Thoracic aorta (tissue), 2 donors: ENCODE measurements at regions not wholly inside any gene's neighbourhood (a gene's known extent, or its start where the extent isn't known, plus 50 kb on each side); places are given as distances from the start of the nearest gene placed in this dataset.

Experiments
- ATAC-seq: fragments of 150-250 bp; one replicate; pipeline ENCODE4 v1.8.0; 2017; ENCODE audit warnings: low read depth; ENCODE audit not compliant: insufficient number of reproducible peaks, low FRiP score
- DNase-seq: peaks from one replicate; pipeline ENCODE4 v3.0.0-alpha.2; 2020; ENCODE audit warnings: low spot score
- H3K27ac ChIP-seq, 2 donors: fragments of 200-600 bp; sonication (generic); 1 replicate in 1 of 2; 2 replicates in 1 of 2; pipeline ENCODE4 v1.5.1; 2016; ENCODE audit warnings: mild to moderate bottlenecking in 2 of 2, moderate library complexity in 2 of 2
- H3K27me3 ChIP-seq: fragments of 200-600 bp; sonication (generic); replicated peaks from 2 replicates; pipeline ENCODE4 v1.6.0; 2016; ENCODE audit warnings: mild to moderate bottlenecking; ENCODE audit not compliant: insufficient read depth
- H3K36me3 ChIP-seq: fragments of 200-600 bp; sonication (generic); one replicate; pipeline ENCODE4 v1.5.1; 2016
- H3K4me1 ChIP-seq, 2 donors: fragments of 200-600 bp; sonication (generic); 1 replicate in 1 of 2; 2 replicates in 1 of 2; pipeline versions ENCODE4 v1.5.1 to v1.6.0; 2016; ENCODE audit warnings: low read depth in 2 of 2, mild to moderate bottlenecking in 1 of 2; ENCODE audit not compliant: control insufficient read depth in 1 of 2
- H3K4me3 ChIP-seq: fragments of 200-600 bp; sonication (generic); 2 replicates; pipeline ENCODE4 v1.5.1; 2016; ENCODE audit warnings: mild to moderate bottlenecking
- H3K9me3 ChIP-seq: fragments of 200-600 bp; sonication (generic); 2 replicates; pipeline ENCODE4 v1.5.1; 2016
- CTCF ChIP-seq: fragments of 200-600 bp; sonication (generic); IDR thresholded peaks from one replicate; pipeline ENCODE4 v1.5.1; 2019; ENCODE audit warnings: antibody characterized with exemption

DNA sequence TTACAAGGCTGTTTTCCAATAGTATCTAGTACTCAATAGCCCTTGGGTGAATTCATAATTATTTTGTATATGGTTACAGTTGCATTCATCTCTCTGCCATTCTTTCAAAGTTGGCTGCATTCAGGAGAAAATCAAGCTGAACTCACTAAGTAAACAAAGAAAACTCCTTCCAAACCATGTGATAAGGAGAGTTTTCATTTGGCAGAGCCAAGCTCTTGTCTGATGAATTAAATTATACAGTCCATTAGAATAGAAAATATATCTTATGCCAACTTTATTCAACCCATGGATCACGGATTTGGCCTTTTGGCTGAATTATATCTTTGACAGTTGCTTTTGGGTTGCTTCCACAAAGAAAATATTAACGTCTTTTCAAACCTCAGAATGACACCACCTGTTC, 272.3 kb upstream of the ROBO1 start:
- Histone ChIP-seq H3K9me3 (no peaks in the 10 kb centered on the region), H3K4me1 (no peaks in the 10 kb centered on the region), H3K4me3 (no peak overlapping the region), H3K36me3 (no peaks in the 10 kb centered on the region), H3K27ac (no peak overlapping the region), H3K27me3 (no peaks in the 10 kb centered on the region)
- DNase-seq (no peak), ATAC-seq (no peak)
- no peak for TF ChIP-seq CTCF

DNA sequence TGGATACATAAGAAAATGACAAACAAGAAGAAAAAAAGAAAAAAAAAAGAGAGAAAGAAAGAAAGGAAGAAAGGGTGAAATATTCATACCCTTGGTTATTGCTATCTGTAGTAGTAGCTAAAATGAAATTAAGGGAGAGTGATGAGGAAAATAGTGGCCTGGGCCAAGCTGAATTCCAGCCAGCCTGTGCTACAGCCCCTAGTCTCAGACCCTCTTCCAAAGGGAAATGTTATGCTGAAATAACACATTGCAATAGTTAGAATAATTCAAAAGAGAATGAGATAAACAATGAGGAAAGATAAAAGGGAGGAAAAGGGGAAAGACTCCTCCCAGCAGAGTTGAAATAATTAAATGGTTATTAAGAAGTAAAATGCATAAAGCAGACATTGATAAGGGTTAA, 268.4 kb upstream of the ROBO1 start:
- no peak for TF ChIP-seq CTCF
- H3K4me3 ChIP-seq = no peak overlapping the region
- H3K27ac ChIP-seq = no peak overlapping the region
- no peaks in the 10 kb centered on the region for H3K4me1 ChIP-seq
- H3K27me3 ChIP-seq = no peaks in the 10 kb centered on the region
- DNase-seq (no peak), ATAC-seq (no peak)
- no peaks in the 10 kb centered on the region for H3K9me3 ChIP-seq
- no peaks in the 10 kb centered on the region for H3K36me3 ChIP-seq

DNA sequence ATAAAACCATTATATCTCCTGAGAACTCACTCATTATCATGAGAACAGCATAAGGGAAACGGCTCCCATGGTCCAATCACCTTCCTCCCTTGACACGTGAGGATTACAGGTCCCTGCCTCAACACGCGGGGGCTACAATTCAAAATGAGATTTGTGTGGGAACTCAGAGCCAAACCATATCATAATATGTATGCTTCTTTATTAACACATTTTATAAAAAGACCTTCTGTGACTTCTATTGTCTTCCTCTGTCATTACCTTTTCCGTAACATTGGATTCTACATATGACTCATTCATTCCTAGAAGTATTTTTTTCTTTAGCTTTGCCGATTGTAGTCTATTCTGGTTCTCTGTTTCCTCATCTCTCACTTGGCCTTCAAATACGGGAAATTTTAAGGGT, 267.2 kb upstream of the ROBO1 start:
- Histone ChIP-seq H3K36me3 (no peaks in the 10 kb centered on the region), H3K9me3 (no peaks in the 10 kb centered on the region), H3K4me3 (no peak overlapping the region), H3K27ac (no peak overlapping the region), H3K4me1 (no peaks in the 10 kb centered on the region), H3K27me3 (no peaks in the 10 kb centered on the region)
- no peak for DNase-seq
- TF ChIP-seq CTCF = no peak
- ATAC-seq = no peak

DNA sequence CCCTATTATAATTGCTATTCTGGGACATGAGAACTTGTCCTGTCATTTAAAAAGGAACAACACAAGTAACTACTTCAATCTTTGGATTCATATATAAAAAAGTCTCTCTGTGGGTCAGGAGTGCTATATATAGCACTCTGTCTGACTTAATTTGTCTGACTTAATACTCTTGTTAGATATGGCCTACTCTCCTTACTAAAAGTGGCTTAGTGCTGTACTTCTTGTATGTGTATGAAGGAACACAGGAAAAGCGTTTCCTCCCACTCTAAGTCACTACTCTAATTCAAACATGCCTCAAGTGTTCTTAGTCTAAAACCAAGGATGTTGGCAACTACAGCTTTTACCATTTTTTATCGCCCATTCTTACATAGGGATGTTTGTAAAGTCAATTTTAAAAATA, 255.2 kb upstream of the ROBO1 start:
- ATAC-seq = no peak
- no peaks in the 10 kb centered on the region for H3K36me3 ChIP-seq

DNA sequence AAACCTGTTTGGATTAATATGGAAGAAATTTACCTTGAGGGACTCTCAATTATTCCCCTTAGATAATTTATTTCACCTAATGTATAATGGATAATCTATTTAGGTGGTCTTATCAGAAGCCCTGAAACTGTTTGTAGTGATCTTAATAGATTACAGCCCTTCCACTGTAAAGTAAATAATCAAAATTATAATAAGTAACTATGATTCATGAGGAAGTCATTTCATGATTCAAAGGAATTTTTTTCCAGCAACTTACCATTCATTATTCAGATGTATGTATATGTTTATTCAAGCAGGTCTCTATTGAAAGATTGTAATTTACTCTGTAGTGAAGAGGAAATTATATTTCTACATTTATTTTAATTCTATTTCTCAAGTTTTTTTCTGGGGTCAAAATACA, 250.6 kb upstream of the ROBO1 start:
- Histone ChIP-seq H3K27ac (no peak overlapping the region), H3K4me3 (no peak overlapping the region), H3K36me3 (no peaks in the 10 kb centered on the region), H3K27me3 (no peaks in the 10 kb centered on the region), H3K9me3 (no peaks in the 10 kb centered on the region), H3K4me1 (no peaks in the 10 kb centered on the region)
- no peak for TF ChIP-seq CTCF
- DNase-seq (no peak), ATAC-seq (no peak)

More for the DNA sequence above, 255.2 kb upstream of the ROBO1 start:
- no peaks in the 10 kb centered on the region for H3K4me1 ChIP-seq
- no peak for TF ChIP-seq CTCF
- H3K4me3 ChIP-seq = no peak overlapping the region
- no peaks in the 10 kb centered on the region for H3K9me3 ChIP-seq
- DNase-seq = no peak
- H3K27ac ChIP-seq = no peak overlapping the region
- no peaks in the 10 kb centered on the region for H3K27me3 ChIP-seq
